NT2/D1 (cell line): ENCODE measurements at regions not wholly inside any gene's neighbourhood (a gene's known extent, or its start where the extent isn't known, plus 50 kb on each side); places are given as distances from the start of the nearest gene placed in this dataset.

Experiments
- SUZ12 ChIP-seq: IDR thresholded peaks from 2 replicates; pipeline ENCODE4 v1.6.1; 2011; ENCODE audit not compliant: insufficient read length, insufficient read depth; ENCODE audit errors: extremely low read depth
- YY1 ChIP-seq: IDR thresholded peaks from 2 replicates; pipeline ENCODE4 v1.6.1; 2011; ENCODE audit not compliant: insufficient read length, insufficient read depth
- ZNF274 ChIP-seq: IDR thresholded peaks from 2 replicates; pipeline ENCODE4 v1.6.1; 2011; ENCODE audit warnings: mild to moderate bottlenecking, low read depth, low read length

DNA sequence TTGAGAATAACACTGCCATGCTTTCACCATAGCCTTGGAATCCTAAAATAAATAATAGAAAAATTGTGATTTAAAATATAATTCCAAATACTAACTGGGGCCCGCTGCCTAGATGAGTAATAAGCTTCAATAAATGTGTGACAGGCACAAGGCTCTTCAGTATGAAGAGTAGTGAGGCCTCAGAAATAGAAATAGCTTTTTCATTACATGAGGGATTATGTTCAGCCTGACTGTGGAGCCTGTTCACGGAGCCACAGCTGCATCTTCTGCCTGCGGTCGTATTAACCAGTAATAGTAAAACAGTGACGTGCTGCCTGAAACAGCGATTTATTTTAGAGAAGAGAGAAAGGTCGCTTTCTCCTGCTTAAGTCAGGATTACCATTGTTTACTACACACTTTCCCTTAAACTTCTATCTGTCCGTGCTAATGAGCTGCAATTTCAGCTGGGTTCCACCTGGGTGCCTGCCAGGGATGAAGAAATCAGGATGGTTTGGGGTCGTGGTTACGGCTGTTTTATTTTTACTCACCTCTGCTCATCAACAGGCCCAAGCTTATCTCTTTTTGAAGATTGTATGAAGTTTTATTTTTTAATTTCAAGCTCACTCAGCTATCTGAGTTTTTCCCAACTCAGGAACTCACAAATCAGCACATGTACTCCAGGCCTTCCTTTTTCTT is 284.9 kb upstream of the WWC1 start:
- TF ChIP-seq ZNF274 (no peak), SUZ12 (no peak), YY1 (no peak)
